HG02870 (cell line): ENCODE measurements at regions not wholly inside any gene's neighbourhood (a gene's known extent, or its start where the extent isn't known, plus 50 kb on each side); places are given as distances from the start of the nearest gene placed in this dataset.
"Not testable (repeated sequence)": the region's sequence is repeated elsewhere in the genome, so short reads cannot be mapped to it uniquely, and the experiment has no call there.

Experiments
- ATAC-seq: cut with Tn5 transposase; IDR thresholded peaks from one replicate; pipeline ENCODE4 v1.9.1; 2021; ENCODE audit warnings: mild to moderate bottlenecking, moderate library complexity; ENCODE audit not compliant: unreplicated experiment

DNA sequence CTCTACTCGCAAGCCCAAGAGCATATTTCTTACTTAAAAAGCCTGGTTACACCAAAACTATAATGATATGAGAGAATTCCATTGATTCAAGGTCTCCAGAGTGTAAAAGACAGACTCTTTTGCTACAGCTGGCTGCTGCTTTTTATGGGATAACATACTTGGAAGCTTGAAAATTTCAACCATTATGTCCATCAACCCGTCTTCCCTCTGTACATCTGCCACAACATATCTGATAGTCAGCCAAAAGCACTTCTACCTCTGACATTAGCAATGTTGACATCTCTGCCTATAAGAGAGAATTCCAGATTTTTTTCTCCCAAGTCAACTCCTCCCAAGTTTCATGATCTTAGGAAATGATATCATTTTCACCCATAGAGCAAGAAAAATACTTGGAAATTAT lies 54.4 kb upstream of the IQCM start:
- ATAC-seq: no peak

DNA sequence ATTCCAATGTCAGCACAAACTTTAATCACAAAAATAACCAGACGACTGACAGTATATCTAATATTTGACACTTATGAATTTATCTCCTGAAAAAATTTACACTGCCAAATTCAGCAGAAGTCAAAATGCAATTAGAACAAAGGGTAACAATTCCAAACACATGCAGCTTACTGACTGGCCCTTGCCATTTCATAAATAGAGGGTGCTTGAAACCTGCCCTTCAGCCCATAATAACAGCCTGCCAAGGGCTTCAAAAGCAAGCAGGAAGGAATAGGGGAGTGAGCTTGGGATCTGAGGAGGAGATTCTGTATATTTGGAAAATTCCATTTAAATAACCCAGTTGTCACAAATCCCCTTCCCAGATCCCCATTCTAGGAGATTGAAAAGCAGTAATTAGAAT lies 66.1 kb upstream of the IQCM start:
- no peak for ATAC-seq

DNA sequence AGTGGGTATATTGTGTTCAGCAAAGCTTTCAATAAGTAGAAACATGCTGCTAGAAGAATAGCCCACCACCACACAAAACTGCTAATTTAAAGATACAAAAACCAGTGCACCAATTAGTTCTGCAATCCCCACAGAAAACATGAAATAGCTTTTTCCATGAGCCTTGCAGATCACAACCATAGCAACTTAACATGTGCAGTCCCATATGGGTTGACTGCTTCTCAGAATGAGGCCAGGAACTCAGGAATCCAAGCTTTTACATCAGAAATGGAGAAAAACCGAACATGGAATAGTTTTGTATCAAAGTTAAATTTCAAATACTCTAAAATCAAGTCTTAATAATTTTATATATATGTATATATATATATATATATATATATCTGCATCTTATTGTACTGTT lies 66.6 kb upstream of the IQCM start:
- ATAC-seq: no peak

DNA sequence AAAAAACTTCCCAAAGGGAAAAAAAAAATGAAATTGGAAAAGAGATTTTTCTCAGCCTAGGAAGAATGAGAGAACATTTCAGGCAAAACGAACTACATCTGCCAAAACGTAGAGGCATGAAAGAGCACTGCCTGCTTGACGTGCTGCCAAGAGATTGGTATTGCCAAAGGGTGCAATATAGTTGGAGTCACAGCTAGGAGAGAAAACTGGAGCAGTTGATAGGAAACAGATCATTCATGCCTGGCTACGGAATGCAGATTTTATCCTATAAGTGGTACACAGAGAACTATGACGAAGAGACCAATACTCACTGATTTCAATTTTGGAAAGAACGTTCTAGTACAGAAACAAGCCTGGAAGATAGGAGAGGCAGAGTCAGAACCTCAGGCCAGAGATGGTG lies 68.4 kb upstream of the IQCM start:
- no peak for ATAC-seq

DNA sequence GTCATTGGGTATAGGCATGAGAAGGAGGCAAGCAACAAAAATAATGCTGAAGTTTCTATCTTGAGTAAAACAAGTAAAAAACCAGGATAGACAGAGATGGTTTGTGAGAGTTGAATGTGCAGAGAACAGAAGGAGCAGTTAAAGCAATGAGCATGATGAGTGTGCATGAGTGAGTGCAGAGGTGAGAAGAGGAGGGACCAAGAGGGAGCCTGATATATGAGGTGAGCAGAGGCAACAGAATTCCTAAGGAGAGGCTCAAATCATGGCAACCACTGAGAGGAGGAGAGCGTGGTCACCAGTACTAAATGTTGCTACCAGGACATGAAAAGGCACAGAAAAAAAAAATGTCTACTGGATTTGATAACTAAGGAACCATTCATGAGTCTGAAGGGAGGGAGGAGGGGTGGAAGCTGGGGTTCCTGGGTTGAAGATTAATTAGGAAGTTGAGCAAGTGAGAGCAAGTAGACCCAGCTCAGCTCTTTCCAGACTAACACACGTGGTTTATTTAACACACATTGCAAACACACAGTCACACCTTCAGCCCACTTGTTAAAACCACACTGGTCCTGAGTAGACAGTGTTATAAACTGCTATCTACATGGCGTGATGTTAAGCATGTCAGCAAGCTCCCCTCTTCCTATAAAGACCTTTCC lies 69.0 kb upstream of the IQCM start:
- no peak for ATAC-seq

DNA sequence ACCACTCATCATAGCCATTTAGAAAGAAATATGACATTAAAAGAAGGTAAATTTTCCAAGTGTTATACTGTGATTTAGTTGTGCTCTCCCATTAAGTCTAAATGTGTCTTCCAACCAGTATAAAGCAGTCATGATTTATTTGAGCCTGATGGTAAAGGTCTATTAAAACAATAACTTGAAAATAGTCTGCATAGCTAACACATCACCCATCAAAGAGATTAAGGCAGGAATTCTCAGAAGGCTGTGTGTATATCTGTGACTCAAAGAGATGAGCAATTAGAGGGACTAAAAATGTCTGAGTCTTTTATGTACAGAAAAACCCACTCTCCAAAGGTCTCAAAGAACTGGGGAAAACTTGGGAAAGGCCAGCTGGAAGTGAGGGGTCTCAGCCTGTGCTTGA lies 70.3 kb upstream of the IQCM start:
- no peak for ATAC-seq

DNA sequence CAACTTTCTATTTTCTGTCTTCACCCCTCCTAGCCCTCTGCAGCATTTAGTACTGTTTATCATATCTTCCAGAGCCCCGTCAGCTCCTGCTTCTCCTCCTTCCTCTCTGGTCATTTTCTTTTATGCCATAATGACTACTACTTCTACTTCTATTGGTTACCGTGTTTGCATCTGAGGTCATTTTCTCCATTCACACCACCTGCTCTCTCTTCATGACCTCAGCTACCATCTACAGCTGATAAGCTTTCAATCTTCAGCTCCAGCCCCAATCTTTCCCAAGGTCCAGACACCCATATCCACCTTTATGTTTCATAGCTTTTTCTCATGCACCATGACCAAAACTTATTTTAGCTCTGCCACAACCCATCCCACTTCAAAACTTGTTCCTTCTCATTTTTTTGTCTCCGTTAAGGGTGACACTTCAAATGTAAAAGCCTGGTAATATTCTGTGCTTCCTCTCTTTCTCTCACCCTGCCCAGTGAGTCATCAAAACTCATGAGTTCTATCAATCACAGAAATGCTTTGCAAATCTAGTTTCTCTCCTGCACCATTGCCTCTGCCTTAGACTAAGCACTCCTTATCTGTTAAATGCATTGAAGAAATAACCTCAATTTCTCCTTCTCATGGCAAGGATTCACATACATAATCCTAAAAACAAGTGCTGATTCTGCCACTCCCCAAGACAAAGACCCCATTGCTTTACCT lies 71.3 kb upstream of the IQCM start:
- ATAC-seq: no peak

DNA sequence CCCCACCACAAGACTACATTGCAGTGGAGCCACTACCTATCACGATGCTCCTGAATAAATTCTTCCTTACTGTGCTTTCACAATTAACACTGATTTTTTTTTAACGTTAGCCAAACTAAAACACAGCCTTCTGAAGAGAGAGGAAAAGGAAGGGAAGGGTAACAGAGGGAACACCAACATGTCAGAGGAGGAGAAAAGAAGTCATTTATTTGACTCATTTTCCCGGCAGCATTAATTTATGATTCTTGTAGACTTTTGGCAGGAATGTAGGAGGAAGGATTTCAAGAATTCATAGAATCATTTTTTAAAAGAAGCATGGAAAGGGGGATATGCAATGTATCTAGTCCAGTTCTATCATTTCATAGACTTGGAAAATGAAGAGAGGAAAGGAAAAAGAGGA lies 74.3 kb upstream of the IQCM start:
- no peak for ATAC-seq

DNA sequence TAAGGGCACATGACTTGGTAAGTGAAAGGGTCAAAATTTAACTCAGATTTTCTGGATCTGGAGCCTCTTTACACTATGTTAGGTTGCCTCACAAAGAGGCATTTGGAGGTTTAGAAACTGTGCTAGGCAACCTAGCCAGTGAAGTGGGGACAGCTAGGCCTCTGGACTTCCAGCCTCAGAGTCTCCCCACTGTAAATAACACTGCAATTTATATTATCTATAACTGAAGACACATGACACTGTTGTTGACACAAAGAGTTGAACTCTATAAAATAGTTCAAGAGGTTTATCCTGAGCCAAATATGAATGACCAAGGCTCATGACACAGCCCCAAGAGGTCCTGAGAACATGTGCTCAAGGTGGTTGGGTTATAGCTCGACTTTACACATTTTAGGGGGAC lies 74.9 kb upstream of the IQCM start:
- no peak for ATAC-seq

DNA sequence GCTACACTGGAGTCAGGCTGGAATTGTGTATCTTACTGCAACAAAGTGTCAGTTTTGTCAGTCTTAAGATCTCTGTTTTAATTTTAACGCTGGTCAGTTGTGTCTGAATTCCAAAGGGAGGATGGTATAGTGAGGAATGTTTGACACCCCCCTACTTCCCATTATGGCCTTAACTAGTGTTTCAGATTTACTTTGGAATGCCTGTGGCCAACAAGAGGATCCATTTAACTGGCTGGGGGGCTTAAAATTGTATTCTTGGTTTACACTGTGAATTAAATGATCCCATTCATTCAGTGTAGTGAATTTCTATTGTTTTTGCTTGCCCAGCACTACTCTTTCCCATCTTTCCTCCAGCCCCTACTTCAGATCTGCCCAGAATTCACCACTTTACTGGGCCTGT lies 75.8 kb upstream of the IQCM start:
- no peak for ATAC-seq

DNA sequence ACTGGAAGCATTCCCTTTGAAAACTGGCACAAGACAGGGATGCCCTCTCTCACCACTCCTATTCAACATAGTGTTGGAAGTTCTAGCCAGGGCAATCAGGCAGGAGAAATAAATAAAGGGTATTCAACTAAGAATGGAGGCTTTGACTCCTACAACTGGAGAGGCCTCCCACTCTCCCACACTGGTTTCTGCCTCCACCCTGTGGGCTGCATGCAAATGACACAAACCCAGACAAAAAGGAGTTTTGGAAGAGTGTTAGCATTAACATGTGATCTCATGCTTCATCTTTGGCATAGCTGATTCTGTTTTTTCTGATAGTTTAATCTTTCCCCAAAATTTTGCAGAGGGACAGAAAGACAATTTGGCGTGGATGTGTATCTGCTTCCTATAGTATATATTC lies 80.8 kb upstream of the IQCM start:
- no peak for ATAC-seq

DNA sequence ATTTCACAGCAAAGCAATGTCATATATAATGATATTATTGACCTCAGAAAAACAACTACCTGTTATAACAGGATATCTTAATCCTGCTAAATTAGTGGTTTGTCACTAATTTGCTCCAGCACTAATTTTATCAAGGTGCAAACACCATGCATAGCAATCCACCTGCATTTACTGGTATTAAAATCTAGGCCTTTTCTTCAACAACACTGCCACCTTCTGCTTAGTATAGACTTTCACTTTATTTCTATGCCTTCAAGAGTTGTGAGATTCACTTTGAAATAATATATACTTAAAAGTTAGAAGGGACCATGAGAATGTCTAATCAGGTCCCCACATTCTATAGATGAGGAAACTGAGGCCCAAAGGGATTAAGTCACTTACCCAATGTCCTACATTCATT lies 82.1 kb upstream of the IQCM start:
- no peak for ATAC-seq

DNA sequence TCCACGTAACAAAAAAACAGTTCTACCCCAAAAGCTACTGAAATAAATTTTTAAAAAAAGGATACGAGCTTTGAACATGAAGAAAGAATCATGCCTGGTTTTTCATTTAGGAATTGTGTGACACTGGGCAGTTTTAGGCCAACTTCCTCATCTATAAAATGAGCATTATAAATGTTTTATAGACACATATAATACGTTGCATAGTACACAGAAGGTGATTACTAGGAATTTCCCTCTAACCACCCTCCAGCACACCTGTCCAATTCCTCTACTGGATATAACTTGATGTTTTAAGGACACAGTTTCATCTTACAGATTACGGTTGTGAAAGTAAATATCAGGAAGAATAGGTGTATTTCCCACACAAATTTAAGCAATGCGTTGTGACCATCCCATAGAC lies 85.5 kb upstream of the IQCM start:
- ATAC-seq: no peak

DNA sequence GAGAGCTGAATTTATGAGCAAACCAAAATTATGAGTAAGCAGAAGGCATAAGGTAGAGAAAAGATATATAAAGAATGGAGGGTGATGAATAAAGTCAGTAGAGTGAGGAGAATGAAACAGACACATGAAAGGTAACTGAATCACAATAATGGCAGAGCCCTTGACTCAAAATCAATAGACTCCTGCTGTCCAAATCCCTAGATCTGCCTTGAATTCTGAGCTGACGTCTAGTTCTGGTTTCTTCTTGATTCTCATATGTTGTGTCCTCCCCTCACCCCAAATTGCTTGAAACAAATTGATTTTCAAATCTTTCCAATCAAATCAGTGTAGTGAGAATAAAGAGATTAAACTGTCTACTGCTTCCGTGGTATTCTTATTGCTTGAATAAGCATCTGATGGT lies 86.6 kb upstream of the IQCM start:
- no peak for ATAC-seq

DNA sequence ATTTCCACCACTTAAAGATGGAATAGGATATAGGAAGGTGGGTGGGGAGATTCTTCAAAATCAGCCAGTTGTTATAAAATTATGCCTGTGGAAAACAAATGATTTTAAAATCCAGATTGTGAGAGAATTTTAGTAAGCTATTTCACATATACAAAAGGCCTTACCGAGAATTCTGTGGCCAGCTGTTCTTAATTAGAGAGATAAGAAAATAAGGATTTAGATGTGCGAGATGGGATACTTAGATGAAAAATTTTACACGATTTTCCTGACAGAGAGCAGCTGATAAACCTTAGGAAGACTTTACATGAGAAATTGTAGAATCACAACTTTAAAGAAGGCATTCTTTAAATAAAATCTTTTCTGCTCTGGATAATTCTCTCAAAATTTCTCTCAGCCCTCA lies 94.5 kb upstream of the IQCM start:
- no peak for ATAC-seq

DNA sequence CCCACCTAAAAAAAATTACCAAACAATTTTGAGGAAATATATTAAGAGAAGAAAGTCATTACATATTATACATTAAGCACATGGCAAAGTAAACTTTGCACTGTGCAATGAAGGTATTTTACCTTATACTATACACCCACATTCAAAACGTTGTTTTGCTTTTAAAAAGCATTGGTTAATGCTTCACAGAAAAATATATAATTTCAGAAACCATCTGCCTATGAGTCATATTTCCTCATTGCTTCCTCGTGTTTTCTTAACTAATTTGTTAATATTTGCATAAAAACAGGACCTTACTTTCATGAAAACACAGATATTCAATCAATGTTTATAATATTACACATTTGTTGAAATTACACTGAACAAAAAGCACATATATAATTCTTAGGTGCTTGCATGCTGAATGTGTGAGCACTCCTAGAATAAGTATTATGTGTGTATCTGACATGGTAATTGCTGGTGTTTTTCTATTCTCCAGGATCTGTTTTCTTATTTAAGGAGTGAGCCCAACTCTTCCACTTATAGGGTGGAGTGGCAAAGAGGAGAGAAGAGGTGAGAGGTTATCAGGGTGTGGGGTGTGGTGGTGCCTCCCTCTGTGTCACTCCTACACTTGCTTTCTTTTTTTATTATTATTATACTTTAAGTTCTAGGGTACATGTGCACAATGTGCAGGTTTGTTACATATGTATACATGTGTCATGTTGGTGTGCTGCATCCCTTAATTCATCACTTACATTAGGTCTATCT lies 95.1 kb upstream of the IQCM start:
- no peak for ATAC-seq

DNA sequence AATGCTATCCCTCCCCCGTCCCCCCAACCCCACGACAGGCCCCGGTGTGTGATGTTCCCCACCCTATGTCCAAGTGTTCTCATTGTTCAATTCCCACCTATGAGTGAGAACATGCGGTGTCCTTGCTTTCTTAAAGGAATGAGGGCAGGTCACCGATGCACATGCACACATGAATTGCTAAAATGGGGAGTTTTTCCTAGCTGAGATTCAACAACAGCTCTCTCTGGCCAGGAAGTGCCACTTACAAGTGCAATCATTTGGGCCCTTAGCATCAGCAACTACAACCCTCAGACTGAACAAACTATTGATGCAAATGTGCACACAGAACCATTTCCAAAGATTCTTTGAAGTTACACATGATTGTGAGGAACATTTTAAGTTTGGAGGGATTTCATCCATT lies 95.7 kb upstream of the IQCM start:
- ATAC-seq: no peak

DNA sequence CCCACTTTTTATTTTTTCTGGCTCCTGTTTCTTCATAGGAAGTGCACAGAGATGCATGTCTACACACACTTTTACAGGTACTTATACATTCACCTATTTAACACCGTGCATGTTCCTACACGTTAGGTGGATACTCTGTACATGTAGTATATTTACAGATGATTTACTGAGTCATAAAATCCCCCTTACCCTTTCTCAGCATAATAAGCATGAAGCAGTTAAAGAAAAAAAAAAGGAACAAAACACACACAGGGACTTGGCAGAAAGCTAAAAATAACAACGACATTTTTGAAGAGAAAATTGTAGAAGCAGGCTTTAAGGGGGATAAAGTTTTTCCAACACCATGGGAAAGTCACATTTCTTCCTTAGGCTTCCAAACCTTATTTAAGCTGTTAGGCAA lies 96.4 kb upstream of the IQCM start:
- ATAC-seq: no peak

DNA sequence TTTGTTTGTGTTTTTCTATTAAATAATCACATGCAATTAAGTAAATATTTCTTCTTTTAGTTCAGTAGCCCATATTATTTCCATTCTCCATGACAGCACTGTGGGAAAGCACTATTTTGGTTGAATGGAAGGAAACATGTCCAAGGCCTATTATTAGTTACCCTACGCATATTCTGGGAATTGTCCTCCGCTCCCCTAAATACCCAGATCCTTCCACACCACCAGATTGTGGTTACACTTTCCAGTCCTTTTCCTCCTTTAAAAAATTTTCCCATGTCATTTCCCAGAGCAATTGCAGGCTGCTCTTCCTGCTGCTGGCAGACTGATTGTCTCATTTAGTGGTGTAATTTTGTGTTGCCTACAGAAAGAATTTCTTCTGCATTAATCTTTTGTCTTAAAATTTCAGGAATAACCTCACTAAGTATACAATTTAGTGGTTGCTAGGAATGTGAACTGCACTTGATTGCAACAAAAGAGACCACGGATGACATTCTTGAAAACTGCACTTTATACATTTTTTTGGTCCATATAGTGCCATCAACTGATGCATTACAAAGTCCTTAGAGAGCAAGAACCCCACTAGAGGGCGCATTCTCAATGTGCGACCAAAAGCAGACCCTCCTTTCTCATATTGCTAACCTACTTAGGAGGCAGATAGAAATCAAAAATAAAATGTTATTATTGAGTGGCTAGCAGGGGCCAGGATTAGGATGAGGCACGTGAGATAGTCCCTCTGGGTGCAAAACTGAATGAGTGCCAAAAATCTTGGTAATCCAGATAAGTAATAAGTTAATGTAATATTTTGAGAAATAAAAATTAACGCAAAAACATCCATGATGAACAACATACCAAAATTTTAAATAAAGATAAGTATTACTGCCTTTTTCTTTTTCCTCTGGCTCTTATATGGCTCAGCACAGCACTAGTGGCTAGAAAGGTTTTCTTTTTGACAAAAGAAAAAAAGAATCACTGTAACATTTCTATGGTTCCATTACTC lies 98.8 kb upstream of the IQCM start:
- ATAC-seq: peak; percentile 94

DNA sequence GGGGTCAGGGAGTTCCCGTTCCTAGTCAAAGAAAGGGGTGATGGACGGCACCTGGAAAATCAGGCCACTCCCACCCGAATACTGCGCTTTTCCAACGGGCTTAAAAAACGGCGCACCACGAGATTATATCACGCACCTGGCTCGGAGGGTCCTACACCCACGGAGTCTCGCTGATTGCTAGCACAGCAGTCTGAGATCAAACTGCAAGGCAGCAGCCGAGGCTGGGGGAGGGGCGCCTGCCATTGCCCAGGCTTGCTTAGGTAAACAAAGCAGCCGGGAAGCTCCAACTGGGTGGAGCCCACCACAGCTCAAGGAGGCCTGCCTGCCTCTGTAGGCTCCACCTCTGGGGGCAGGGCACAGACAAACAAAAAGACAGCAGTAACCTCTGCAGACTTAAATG lies 100.1 kb upstream of the IQCM start:
- not testable (repeated sequence) for ATAC-seq

DNA sequence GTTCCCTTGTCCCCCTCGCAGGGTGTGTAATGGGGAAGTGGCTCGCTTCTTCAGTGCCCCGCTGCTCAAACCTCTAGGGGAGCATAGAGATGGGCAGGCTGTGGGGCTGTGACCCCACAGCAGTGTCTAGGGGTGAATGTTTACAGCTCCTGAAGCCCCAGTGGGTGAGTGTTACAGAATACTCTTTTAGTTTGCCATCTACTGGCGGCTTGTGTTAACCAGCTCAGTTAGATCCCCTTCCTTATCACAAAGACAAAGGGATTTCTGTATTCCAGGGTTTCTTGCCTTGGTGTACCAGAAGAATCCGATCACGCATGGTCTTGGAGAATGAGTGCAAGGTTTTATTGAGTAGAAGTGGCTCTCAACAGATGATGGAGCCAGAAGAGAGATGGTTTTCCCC lies 108.1 kb upstream of the IQCM start:
- ATAC-seq: no peak
